ENCODE measurements at regions not wholly inside any gene's neighbourhood (a gene's known extent, or its start where the extent isn't known, plus 50 kb on each side); places are given as distances from the start of the nearest gene placed in this dataset.

GRCh38 chr6:44708208-44708607, 320.7 kb downstream of the CDC5L start:
- Histone ChIP-seq H3K27ac (no peak overlapping the region), H3K27me3 (no peaks in the 10 kb centered on the region), H3K4me3 (no peak overlapping the region), H3K4me1 (no peaks in the 10 kb centered on the region), H3K9ac (ENCODE audit: low read depth in 2 of 2, low read length in 2 of 2) (no peak overlapping the region), H3K36me3 (no peaks in the 10 kb centered on the region), H3K9me3 (no peaks in the 10 kb centered on the region)
- no peak for DNase-seq
- TF ChIP-seq CTCF (IDR thresholded peaks at IDR 0.05), result no peak
- intact Hi-C loops (cut with DNase I), result no loop called here

GRCh38 chr6:44712353-44713111, 325.0 kb downstream of the CDC5L start:
- Histone ChIP-seq H3K27ac (no peak overlapping the region), H3K36me3 (no peaks in the 10 kb centered on the region), H3K9me3 (no peaks in the 10 kb centered on the region), H3K4me1 (no peaks in the 10 kb centered on the region), H3K9ac (ENCODE audit: low read depth in 2 of 2, low read length in 2 of 2) (no peak overlapping the region), H3K4me3 (no peak overlapping the region), H3K27me3 (no peaks in the 10 kb centered on the region)
- no peak for DNase-seq
- intact Hi-C loops (cut with DNase I), result no loop called here
- no peak for TF ChIP-seq CTCF (IDR thresholded peaks at IDR 0.05)

- intact Hi-C loops (cut with DNase I), result no loop called here
- TF ChIP-seq CTCF (IDR thresholded peaks at IDR 0.05), result no peak
- no peak for DNase-seq
- H3K36me3 ChIP-seq, result no peaks in the 10 kb centered on the region
- no peaks in the 10 kb centered on the region for H3K4me1 ChIP-seq
- no peak overlapping the region for H3K9ac ChIP-seq (ENCODE audit: low read depth in 2 of 2, low read length in 2 of 2)
- no peaks in the 10 kb centered on the region for H3K9me3 ChIP-seq
- no peak overlapping the region for H3K4me3 ChIP-seq
- H3K27ac ChIP-seq, result no peak overlapping the region
- no peaks in the 10 kb centered on the region for H3K27me3 ChIP-seq
These were observed 327.7 kb downstream of the CDC5L start for GRCh38 chr6:44715188-44715587.

- no peak for DNase-seq
- Histone ChIP-seq H3K27ac (no peak overlapping the region), H3K27me3 (no peaks in the 10 kb centered on the region), H3K4me1 (no peaks in the 10 kb centered on the region), H3K36me3 (no peaks in the 10 kb centered on the region), H3K4me3 (no peak overlapping the region), H3K9me3 (no peaks in the 10 kb centered on the region), H3K9ac (ENCODE audit: low read depth in 2 of 2, low read length in 2 of 2) (no peak overlapping the region)
- intact Hi-C loops (cut with DNase I), result no loop called here
- no peak for TF ChIP-seq CTCF (IDR thresholded peaks at IDR 0.05)
These were observed 328.4 kb downstream of the CDC5L start for GRCh38 chr6:44715925-44716324.

GRCh38 chr6:44717431-44717830, 329.9 kb downstream of the CDC5L start:
- TF ChIP-seq CTCF (IDR thresholded peaks at IDR 0.05), result no peak
- intact Hi-C loops (cut with DNase I), result no loop called here

More at GRCh38 chr6:44717431-44717830, 329.9 kb downstream of the CDC5L start:
- Histone ChIP-seq H3K4me3 (no peak overlapping the region), H3K27me3 (no peaks in the 10 kb centered on the region), H3K27ac (no peak overlapping the region), H3K36me3 (no peaks in the 10 kb centered on the region), H3K4me1 (no peaks in the 10 kb centered on the region), H3K9ac (ENCODE audit: low read depth in 2 of 2, low read length in 2 of 2) (no peak overlapping the region), H3K9me3 (no peaks in the 10 kb centered on the region)
- no peak for DNase-seq

All from colonic mucosa (tissue), 4 donors.